Neural crest cell (in vitro differentiated cells): ENCODE measurements at regions not wholly inside any gene's neighbourhood (a gene's known extent, or its start where the extent isn't known, plus 50 kb on each side); places are given as distances from the start of the nearest gene placed in this dataset.

Experiments
- DNase-seq: peaks from one replicate; pipeline ENCODE4 v3.0.0; 2021; ENCODE audit warnings: low read depth, mixed read lengths, low spot score
- H3K27ac Mint-ChIP-seq: one replicate; pipeline ENCODE4 v1.8.0; 2021; ENCODE audit warnings: mild to moderate bottlenecking, mixed read lengths; ENCODE audit not compliant: unreplicated experiment
- H3K27me3 Mint-ChIP-seq: 2 replicates; pipeline ENCODE4 v1.8.0; 2021; ENCODE audit warnings: low read depth, mild to moderate bottlenecking, mixed read lengths
- H3K36me3 Mint-ChIP-seq: 2 replicates; pipeline ENCODE4 v1.8.0; 2021; ENCODE audit warnings: low read depth, mild to moderate bottlenecking, mixed read lengths
- H3K4me1 Mint-ChIP-seq: 2 replicates; pipeline ENCODE4 v1.8.0; 2021; ENCODE audit warnings: mixed read lengths
- H3K4me3 Mint-ChIP-seq: one replicate; pipeline ENCODE4 v1.8.0; 2021; ENCODE audit warnings: mild to moderate bottlenecking, mixed read lengths
- H3K9me3 Mint-ChIP-seq: 2 replicates; pipeline ENCODE4 v1.8.0; 2021; ENCODE audit warnings: mixed read lengths
- TF ChIP-seq, protein P1 (sequence below): fragments of 200-600 bp; sonication (generic); conservative IDR thresholded peaks from 2 replicates; pipeline ENCODE4 v1.5.0; 2021; ENCODE audit warnings: antibody characterized with exemption, mild to moderate bottlenecking

- Mint-ChIP-seq H3K27me3 (no peaks in the 10 kb centered on the region), H3K36me3 (no peaks in the 10 kb centered on the region), H3K4me1 (peaks cover 14% of the 10 kb centered on the region)
These were observed 686.1 kb upstream of the SOX9 start for GRCh38 chr17:71434716-71435115.

GRCh38 chr17:71436479-71436878 lies 684.3 kb upstream of the SOX9 start:
- Mint-ChIP-seq H3K9me3 (peaks cover 3% of the 10 kb centered on the region), H3K4me3 (no peak overlapping the region), H3K36me3 (no peaks in the 10 kb centered on the region), H3K27me3 (no peaks in the 10 kb centered on the region), H3K4me1 (peaks cover 14% of the 10 kb centered on the region), H3K27ac (no peak overlapping the region)
- DNase-seq, result no peak
- TF ChIP-seq, protein P1, sequence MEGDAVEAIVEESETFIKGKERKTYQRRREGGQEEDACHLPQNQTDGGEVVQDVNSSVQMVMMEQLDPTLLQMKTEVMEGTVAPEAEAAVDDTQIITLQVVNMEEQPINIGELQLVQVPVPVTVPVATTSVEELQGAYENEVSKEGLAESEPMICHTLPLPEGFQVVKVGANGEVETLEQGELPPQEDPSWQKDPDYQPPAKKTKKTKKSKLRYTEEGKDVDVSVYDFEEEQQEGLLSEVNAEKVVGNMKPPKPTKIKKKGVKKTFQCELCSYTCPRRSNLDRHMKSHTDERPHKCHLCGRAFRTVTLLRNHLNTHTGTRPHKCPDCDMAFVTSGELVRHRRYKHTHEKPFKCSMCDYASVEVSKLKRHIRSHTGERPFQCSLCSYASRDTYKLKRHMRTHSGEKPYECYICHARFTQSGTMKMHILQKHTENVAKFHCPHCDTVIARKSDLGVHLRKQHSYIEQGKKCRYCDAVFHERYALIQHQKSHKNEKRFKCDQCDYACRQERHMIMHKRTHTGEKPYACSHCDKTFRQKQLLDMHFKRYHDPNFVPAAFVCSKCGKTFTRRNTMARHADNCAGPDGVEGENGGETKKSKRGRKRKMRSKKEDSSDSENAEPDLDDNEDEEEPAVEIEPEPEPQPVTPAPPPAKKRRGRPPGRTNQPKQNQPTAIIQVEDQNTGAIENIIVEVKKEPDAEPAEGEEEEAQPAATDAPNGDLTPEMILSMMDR, result no peak

More at GRCh38 chr17:71434716-71435115, 686.1 kb upstream of the SOX9 start:
- H3K9me3 Mint-ChIP-seq, result no peaks in the 10 kb centered on the region
- H3K27ac Mint-ChIP-seq, result no peak overlapping the region
- H3K4me3 Mint-ChIP-seq, result no peak overlapping the region
- TF ChIP-seq, protein P1, result no peak
- no peak for DNase-seq

- H3K9me3 Mint-ChIP-seq, result peaks cover 3% of the 10 kb centered on the region
- H3K27me3 Mint-ChIP-seq, result no peaks in the 10 kb centered on the region
These were observed 683.7 kb upstream of the SOX9 start for GRCh38 chr17:71437166-71437565.

GRCh38 chr17:71438631-71439146 lies 682.1 kb upstream of the SOX9 start:
- TF ChIP-seq, protein P1, result no peak
- Mint-ChIP-seq H3K4me3 (no peak overlapping the region), H3K27me3 (no peaks in the 10 kb centered on the region), H3K36me3 (no peaks in the 10 kb centered on the region), H3K27ac (no peak overlapping the region), H3K4me1 (peaks cover 14% of the 10 kb centered on the region), H3K9me3 (peaks cover 3% of the 10 kb centered on the region)
- DNase-seq, result no peak

More at GRCh38 chr17:71437166-71437565, 683.7 kb upstream of the SOX9 start:
- Mint-ChIP-seq H3K27ac (no peak overlapping the region), H3K4me3 (no peak overlapping the region), H3K36me3 (no peaks in the 10 kb centered on the region), H3K4me1 (peaks cover 14% of the 10 kb centered on the region)
- no peak for DNase-seq
- TF ChIP-seq, protein P1, result no peak

DNA sequence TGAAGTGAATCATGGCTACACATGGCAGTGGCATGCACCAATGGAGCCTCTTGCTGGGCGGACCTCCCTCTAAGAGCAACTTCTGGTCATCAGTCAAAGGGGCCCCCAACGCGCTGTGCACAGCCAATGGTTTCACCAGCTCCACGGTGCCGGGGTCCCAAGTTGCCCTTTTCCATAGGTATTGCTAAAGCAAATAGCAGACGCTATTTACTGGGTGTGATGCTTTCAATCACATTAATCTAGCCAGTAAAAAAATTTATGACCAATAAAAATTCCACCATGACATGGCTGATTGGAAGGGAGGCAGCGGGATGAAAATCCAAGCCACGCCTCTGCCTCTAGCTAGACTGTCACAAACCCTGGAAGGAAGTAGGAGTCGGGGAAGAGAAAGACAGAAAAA lies 680.3 kb upstream of the SOX9 start:
- H3K9me3 Mint-ChIP-seq, result peaks cover 3% of the 10 kb centered on the region
- DNase-seq, result no peak
- H3K27ac Mint-ChIP-seq, result no peak overlapping the region
- no peaks in the 10 kb centered on the region for H3K36me3 Mint-ChIP-seq
- H3K27me3 Mint-ChIP-seq, result no peaks in the 10 kb centered on the region
- TF ChIP-seq, protein P1, result no peak
- H3K4me1 Mint-ChIP-seq, result peaks cover 14% of the 10 kb centered on the region
- no peak overlapping the region for H3K4me3 Mint-ChIP-seq
